ENCODE measurements at regions not wholly inside any gene's neighbourhood (a gene's known extent, or its start where the extent isn't known, plus 50 kb on each side); places are given as distances from the start of the nearest gene placed in this dataset.

- TF ChIP-seq CTCF (IDR thresholded peaks at IDR 0.05), result no peak
- no peak for TF ChIP-seq ZFX (IDR thresholded peaks at IDR 0.05; ENCODE audit: borderline replicate concordance)
These were observed 489.8 kb downstream of the NPIPA7 start for GRCh38 chr16:16868727-16869126.
